Natural killer cell (primary cell): ENCODE measurements at regions not wholly inside any gene's neighbourhood (a gene's known extent, or its start where the extent isn't known, plus 50 kb on each side); places are given as distances from the start of the nearest gene placed in this dataset.

Source experiments
- ATAC-seq, 3 donors: fragments of 150-1000 bp in 2 of 3; fragments of 200-7000 bp in 1 of 3; cut with Tn5 transposase; 1 replicate in 1 of 3; 2 replicates in 2 of 3; pipeline ENCODE4 v1.10.0; 2021; ENCODE audit warnings: mild to moderate bottlenecking in 2 of 3, moderate library complexity in 2 of 3
- DNase-seq, 2 donors: peaks; one replicate each; pipeline versions ENCODE4 v3.0.0 to v3.0.0-alpha.2; 2013 to 2021; ENCODE audit warnings: mixed read lengths in 1 of 2
- H3K27ac ChIP-seq: one replicate; pipeline ENCODE4 v1.5.1; 2013; ENCODE audit warnings: mild to moderate bottlenecking, low read length
- H3K27me3 ChIP-seq: one replicate; pipeline ENCODE4 v1.6.1; 2013; ENCODE audit warnings: low read length; ENCODE audit not compliant: control insufficient read depth, insufficient read depth
- H3K36me3 ChIP-seq: one replicate; pipeline ENCODE4 v1.6.1; 2013; ENCODE audit warnings: low read length; ENCODE audit not compliant: control insufficient read depth, insufficient read depth
- H3K4me1 ChIP-seq: one replicate; pipeline ENCODE4 v1.6.1; 2013; ENCODE audit warnings: low read length; ENCODE audit not compliant: control insufficient read depth, insufficient read depth
- H3K4me3 ChIP-seq: one replicate; pipeline ENCODE4 v1.5.1; 2013; ENCODE audit warnings: low read length
- H3K9me3 ChIP-seq: one replicate; pipeline ENCODE4 v1.6.1; 2013; ENCODE audit warnings: low read length; ENCODE audit not compliant: control insufficient read depth, insufficient read depth
- H3K27ac Mint-ChIP-seq, 2 donors: one replicate each; pipeline ENCODE4 v1.8.0; 2022; ENCODE audit warnings: mild to moderate bottlenecking in 2 of 2, mixed read lengths in 2 of 2, moderate library complexity in 1 of 2
- H3K27me3 Mint-ChIP-seq, 2 donors: one replicate each; pipeline ENCODE4 v1.8.0; 2022; ENCODE audit warnings: low read depth in 2 of 2, mixed read lengths in 2 of 2
- H3K36me3 Mint-ChIP-seq: one replicate; pipeline ENCODE4 v1.8.0; 2022; ENCODE audit warnings: mixed read lengths
- H3K4me1 Mint-ChIP-seq, 2 donors: one replicate each; pipeline ENCODE4 v1.8.0; 2022; ENCODE audit warnings: mixed read lengths in 2 of 2
- H3K4me3 Mint-ChIP-seq: one replicate; pipeline ENCODE4 v1.8.0; 2022; ENCODE audit warnings: mild to moderate bottlenecking, moderate library complexity, mixed read lengths
- H3K9me3 Mint-ChIP-seq, 2 donors: one replicate each; pipeline ENCODE4 v1.8.0; 2022; ENCODE audit warnings: mixed read lengths in 2 of 2
- WGBS: methylation state at CpG from one replicate; pipeline ENCODE4 v1.1.7; 2013; ENCODE audit warnings: missing lambda C conversion rate; ENCODE audit not compliant: insufficient coverage; 5-methylcytosine and 5-hydroxymethylcytosine counted together
- intact Hi-C: fragments of 100-400 bp; cut with micrococcal nuclease; formaldehyde crosslinking; loops from one replicate; pipeline ENCODE4 v1.14.2; 2022
- TF ChIP-seq, protein P1 (sequence below): fragments of 200-600 bp; IDR thresholded peaks from one replicate; pipeline ENCODE4 v1.8.0; 2022; ENCODE audit warnings: antibody characterized with exemption

DNA sequence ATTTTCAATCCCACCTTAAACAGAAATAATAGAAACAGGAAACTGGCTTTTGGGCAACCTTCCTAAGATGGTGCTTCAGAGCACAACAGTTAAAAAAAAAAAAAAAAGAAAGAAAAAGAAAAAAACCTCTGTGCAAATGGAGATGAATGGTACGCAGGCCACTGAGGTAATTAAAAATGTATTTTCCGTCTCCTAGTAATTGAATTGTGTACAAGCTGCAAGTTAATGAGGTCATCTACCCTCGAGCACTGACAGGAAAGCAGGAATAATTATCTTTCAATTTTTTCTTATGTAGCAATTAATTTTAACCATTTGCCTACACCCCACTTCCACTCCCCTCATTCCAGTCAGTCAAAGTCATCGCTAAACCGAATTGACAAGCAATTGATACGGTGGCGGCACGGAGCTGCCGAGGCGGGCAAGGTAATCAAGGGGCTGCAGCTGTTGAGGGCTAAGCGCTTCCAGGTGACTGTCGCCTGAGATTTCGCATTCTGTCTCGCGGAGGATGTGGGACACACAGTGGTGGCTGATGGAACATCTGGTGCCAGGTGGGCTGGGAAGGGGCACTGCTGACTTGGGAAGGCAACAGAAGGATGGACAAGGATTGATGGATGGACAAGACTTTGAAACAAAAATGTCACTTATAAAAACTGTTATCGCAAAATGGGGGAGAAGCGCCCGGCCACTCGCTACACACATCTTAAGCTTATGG is 109.4 kb downstream of the RCN1 start:
- no peak for ATAC-seq

DNA sequence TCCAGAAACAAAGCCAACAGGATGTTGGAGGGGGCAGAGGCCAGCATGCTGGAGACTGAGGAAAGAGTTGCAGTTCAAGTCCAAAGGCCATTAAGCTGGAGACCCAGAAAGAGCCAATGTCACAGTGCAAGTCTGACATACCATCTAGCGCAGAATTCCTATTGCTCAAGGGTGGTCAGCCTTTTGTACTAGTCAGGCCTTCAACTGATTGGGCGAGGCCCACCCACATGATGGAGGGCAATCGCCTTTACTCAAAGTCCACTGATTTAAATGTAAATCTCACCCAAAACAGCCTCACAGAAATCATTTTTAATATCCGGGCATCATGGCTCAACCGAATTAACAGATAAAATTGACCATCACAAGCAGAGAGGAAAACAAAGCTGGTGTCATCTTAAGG is 113.9 kb downstream of the RCN1 start:
- Mint-ChIP-seq H3K36me3 (no peaks in the 10 kb centered on the region), H3K27me3 (peaks cover 15 to 20% of the 10 kb centered on the region in 2 donors), H3K4me1 (no peaks in the 10 kb centered on the region), H3K27ac (no peak overlapping the region), H3K9me3 (no peaks in the 10 kb centered on the region), H3K4me3 (no peak overlapping the region)
- no peak overlapping the region for H3K4me3 ChIP-seq
- 77% methylated on average over 5 of the region's 5 CpGs for WGBS
- intact Hi-C loops, result no loop called here
- H3K36me3 ChIP-seq, result no peaks in the 10 kb centered on the region
- H3K9me3 ChIP-seq, result no peaks in the 10 kb centered on the region
- TF ChIP-seq, protein P1, sequence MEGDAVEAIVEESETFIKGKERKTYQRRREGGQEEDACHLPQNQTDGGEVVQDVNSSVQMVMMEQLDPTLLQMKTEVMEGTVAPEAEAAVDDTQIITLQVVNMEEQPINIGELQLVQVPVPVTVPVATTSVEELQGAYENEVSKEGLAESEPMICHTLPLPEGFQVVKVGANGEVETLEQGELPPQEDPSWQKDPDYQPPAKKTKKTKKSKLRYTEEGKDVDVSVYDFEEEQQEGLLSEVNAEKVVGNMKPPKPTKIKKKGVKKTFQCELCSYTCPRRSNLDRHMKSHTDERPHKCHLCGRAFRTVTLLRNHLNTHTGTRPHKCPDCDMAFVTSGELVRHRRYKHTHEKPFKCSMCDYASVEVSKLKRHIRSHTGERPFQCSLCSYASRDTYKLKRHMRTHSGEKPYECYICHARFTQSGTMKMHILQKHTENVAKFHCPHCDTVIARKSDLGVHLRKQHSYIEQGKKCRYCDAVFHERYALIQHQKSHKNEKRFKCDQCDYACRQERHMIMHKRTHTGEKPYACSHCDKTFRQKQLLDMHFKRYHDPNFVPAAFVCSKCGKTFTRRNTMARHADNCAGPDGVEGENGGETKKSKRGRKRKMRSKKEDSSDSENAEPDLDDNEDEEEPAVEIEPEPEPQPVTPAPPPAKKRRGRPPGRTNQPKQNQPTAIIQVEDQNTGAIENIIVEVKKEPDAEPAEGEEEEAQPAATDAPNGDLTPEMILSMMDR, result no peak
- DNase-seq (no peak), ATAC-seq (no peak)
- H3K27ac ChIP-seq, result no peak overlapping the region
- no peaks in the 10 kb centered on the region for H3K4me1 ChIP-seq
- no peaks in the 10 kb centered on the region for H3K27me3 ChIP-seq

More for the DNA sequence above, 109.4 kb downstream of the RCN1 start:
- Histone ChIP-seq H3K9me3 (no peaks in the 10 kb centered on the region), H3K27ac (no peak overlapping the region), H3K36me3 (no peaks in the 10 kb centered on the region), H3K27me3 (no peaks in the 10 kb centered on the region), H3K4me1 (no peaks in the 10 kb centered on the region), H3K4me3 (no peak overlapping the region)
- DNase-seq, result no peak
- 90% methylated on average over 16 of the region's 19 CpGs for WGBS
- Mint-ChIP-seq H3K4me3 (no peak overlapping the region), H3K9me3 (no peaks in the 10 kb centered on the region), H3K27me3 (peaks cover 5 to 15% of the 10 kb centered on the region in 2 donors), H3K4me1 (no peaks in the 10 kb centered on the region), H3K36me3 (no peaks in the 10 kb centered on the region), H3K27ac (no peak overlapping the region)
- intact Hi-C loops, result no loop called here
- TF ChIP-seq, protein P1, result no peak

DNA sequence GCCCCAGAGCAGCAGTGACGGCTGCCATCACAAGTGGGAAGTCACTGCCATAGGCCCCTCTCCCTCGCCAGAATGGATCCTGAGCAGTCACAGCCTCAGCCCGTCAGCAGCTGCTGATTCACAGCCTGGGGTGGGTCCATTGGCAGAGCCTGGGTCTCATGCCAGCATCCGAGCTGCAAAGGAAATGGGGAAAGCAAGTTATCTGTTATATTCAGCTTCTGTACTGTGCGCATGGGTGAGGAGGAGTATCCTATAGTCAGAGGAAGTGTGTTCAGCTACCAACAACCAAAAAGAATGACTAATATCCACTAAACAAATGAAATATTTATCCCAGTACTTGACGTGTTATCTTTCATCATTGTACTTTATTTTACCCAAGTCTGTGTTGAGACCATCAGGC is 119.7 kb downstream of the RCN1 start:
- 36% methylated on average over 5 of the region's 6 CpGs for WGBS
- Histone ChIP-seq H3K4me1 (no peaks in the 10 kb centered on the region), H3K9me3 (no peaks in the 10 kb centered on the region), H3K4me3 (no peak overlapping the region), H3K36me3 (no peaks in the 10 kb centered on the region), H3K27me3 (no peaks in the 10 kb centered on the region), H3K27ac (no peak overlapping the region)
- Mint-ChIP-seq H3K9me3 (no peaks in the 10 kb centered on the region), H3K27me3 (peaks cover 28 to 30% of the 10 kb centered on the region in 2 donors), H3K36me3 (no peaks in the 10 kb centered on the region), H3K4me1 (no peaks in the 10 kb centered on the region), H3K4me3 (no peak overlapping the region), H3K27ac (no peak overlapping the region)
- TF ChIP-seq, protein P1, result no peak
- ATAC-seq, result no peak
- intact Hi-C loops, result no loop called here
- DNase-seq, result no peak

DNA sequence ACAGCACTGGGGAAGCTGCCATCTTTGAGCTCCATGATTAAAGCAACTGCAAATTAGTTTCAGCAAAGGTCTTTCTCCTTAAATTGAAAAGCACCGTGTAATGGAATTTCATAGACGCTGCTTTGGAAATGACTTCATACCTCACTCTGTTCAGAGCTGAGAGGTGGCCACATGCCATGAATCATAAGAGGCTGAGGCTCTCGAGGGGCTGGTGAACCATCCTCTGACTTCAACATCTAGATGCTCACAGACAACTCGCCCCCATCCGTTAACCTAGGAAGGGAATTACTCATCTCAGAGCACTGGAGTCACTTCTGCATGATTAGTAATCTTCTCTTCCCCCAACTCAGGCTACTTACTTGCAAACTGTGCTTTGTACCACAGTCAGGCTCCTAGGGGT is 122.3 kb downstream of the RCN1 start:
- TF ChIP-seq, protein P1, result no peak
- intact Hi-C loops, result no loop called here
- no peak overlapping the region for H3K27ac ChIP-seq
- no peaks in the 10 kb centered on the region for H3K4me1 Mint-ChIP-seq
- no peak for DNase-seq
- no peaks in the 10 kb centered on the region for H3K4me1 ChIP-seq
- H3K27me3 Mint-ChIP-seq, result peaks cover 18 to 21% of the 10 kb centered on the region in 2 donors
- 79% methylated on average over 5 of the region's 5 CpGs for WGBS
- no peaks in the 10 kb centered on the region for H3K36me3 Mint-ChIP-seq
- H3K4me3 Mint-ChIP-seq, result no peak overlapping the region
- no peak for ATAC-seq
- H3K9me3 Mint-ChIP-seq, result no peaks in the 10 kb centered on the region
- no peaks in the 10 kb centered on the region for H3K9me3 ChIP-seq
- H3K27me3 ChIP-seq, result no peaks in the 10 kb centered on the region
- no peak overlapping the region for H3K27ac Mint-ChIP-seq
- H3K4me3 ChIP-seq, result no peak overlapping the region
- no peaks in the 10 kb centered on the region for H3K36me3 ChIP-seq
